ENCODE measurements at regions not wholly inside any gene's neighbourhood (a gene's known extent, or its start where the extent isn't known, plus 50 kb on each side); places are given as distances from the start of the nearest gene placed in this dataset.

- DNase-seq (ENCODE audit: low spot score), result no peak
Measured at GRCh38 chr1:4418021-4418420, 236.4 kb upstream of the AJAP1 start.

- DNase-seq (ENCODE audit: low spot score), result no peak
Measured at GRCh38 chr1:4421986-4422385, 232.4 kb upstream of the AJAP1 start.

DNA sequence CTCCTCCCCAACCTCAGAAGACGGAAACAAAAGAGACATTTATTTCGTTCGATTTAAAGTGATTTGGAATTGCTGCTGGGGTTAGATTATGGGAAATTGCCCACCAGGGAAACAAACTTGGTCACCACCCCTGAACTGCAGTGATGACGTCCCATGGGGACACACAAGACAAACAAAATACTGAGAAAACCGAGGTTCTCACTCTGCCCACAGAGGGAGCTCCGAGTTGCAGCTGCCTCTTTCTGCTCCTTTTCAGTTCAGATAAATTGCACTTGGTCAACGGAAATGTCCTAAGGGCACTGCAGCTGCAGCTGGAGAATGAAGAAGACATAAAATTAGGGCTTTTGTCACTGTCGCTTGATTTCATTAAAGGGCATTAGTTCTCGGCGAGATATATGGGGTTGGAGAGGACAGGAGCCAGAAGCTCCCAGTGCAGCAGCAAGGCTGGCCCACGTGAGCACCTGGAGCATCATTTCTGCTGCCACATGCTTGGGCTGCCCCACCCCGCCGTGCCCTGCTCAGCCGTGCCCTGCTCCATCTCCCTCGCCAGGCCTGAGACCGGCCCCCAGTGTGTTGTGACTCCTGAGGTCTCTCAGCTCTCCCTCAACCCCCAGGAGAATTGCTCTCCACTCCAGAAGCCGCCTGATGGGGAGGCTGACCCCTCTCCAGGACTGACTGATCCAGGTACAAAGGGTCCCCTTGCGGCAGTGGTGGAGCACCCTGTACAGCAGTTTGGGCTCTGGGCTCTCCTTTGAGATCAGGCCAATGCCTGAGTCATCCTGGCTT, 231.7 kb upstream of the AJAP1 start:
- peak; percentile 72 for DNase-seq (ENCODE audit: low spot score)

GRCh38 chr1:4424254-4424653, 230.2 kb upstream of the AJAP1 start:
- DNase-seq (ENCODE audit: low spot score), result peak; percentile 75

- peak; percentile 57 for DNase-seq (ENCODE audit: low spot score)
Measured at GRCh38 chr1:4424766-4425165, 229.6 kb upstream of the AJAP1 start.

DNA sequence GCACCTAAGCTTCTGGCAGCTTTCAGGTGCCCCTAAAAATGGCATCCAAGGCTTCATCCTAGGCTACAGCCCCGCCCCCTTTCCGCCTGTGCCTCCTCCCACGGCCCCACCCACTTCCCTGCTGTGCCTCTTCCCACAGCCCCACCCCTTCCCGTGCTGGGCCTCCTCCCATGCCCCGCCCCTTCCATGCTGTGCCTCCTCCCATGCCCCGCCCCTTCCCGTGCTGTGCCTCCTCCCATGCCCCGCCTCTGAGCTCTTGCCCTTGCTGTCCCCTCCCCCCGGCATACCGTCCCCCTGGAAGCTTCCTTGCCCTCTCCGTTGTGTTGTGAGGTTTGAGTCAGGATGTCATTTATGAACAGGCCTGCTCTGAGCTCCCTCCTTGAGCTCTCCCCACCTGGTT, 228.5 kb upstream of the AJAP1 start:
- no peak for DNase-seq (ENCODE audit: low spot score)

- DNase-seq (ENCODE audit: low spot score), result no peak
Measured at GRCh38 chr1:4428711-4429110, 225.7 kb upstream of the AJAP1 start.

GRCh38 chr1:4430406-4431365, 223.7 kb upstream of the AJAP1 start:
- DNase-seq (ENCODE audit: low spot score), result no peak

GRCh38 chr1:4431491-4431890, 222.9 kb upstream of the AJAP1 start:
- DNase-seq (ENCODE audit: low spot score), result no peak

DNA sequence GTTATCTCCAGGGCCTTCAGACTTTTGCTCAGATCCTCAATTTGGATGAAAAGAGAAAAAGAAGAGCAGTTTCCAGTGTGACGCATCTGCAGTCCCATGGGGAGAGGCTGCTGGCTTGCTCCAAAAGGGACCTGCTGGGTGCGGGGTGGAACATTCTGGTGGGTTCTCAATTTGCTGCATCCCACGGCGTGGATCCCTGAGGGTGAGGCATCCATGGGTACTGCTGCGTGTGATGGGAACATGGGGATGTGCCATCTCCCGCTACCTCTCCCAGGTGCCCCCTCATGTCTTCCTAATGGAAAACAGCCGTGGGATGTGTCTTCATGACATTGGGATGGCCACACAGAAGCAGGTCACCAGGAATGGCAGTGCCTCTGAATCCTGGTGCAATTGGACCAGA, 221.3 kb upstream of the AJAP1 start:
- no peak for DNase-seq (ENCODE audit: low spot score)

- DNase-seq (ENCODE audit: low spot score), result no peak
Measured at GRCh38 chr1:4444086-4444485, 210.3 kb upstream of the AJAP1 start.

DNA sequence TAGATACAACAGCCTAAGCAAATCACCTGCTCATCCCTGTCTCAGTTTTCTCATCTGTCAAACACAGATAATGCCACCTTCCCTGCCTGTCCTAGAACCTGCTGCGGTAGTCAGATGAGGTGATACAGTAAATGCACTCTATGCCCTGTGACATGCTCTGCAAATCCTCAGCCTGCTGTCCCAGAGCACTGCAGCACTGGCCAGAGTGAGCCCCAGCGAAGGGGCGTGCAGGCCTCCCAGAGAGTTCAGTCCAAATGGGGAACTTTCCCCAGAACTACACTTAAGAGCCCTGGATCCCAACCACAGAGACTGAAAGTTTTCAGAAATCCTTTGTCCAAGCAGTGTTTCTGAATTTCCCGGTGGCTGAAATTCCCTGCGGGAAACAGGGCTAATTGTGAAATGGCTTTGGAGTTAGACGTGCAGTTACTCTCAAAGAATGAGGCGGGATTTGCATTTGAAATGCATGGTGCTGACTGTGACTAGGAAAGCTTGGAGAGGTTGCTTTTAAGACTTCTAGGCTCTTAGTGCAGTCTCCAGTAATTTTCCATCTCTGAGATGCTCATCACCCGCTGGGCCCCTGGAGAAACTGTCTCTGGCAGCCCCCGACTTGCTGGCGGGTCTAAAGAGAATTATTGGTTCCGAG, 206.5 kb upstream of the AJAP1 start:
- DNase-seq (ENCODE audit: low spot score), result no peak

DNA sequence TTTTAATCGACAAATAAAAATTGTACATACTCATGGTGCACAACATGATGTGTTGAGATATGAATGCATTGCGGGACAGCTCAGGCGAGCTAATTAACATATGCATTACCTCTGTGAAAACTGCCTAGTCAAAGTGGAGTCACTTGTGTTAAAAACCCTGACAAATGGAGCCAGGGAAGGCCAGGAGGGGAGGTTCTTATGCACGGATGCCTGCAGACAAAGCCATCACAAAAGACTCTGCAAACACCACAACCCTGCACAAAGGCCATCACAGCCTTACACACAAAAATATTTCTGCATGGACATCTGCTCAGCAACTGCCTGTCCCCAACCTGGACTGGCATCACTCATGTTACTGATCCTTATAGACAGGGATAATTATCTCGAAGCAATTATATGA, 204.4 kb upstream of the AJAP1 start:
- no peak for DNase-seq (ENCODE audit: low spot score)

DNA sequence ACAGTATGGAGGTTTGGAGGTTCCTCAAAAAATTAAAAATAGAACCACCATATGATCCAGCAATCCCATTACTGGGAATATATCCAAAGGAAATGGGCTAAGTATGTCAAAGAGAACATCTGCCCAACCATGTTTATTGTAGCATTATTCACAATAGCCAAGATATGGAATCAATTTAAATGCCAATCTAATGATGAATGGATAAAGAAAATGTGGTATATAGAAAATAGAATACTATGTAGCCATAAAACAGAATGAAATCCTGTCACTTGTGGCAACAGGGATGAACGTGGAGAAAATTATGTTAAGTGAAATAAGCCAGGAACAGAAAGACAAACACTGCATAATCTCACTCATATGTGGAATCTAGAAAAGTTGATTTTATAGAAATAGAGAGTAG, 201.7 kb upstream of the AJAP1 start:
- no peak for DNase-seq (ENCODE audit: low spot score)

DNA sequence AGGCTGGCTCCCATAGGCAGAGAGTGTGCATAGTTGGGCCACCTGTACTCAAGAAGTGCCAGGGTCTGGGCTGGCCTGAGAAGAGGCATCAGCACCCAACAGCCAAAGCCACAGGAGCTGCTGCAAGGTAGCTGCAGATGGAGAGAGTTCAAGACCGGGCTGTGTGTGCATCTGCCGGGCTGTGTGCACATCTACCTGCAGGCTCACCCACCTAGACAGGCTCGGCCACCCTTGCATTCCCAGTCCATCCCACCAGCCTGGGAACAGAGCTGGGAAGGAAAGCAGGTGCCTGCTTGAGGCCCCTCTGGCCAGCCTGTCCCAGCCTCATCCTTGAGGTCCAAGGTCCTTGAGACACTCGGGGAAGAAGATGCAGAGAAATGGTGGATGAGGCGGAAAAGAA, 194.4 kb upstream of the AJAP1 start:
- peak; percentile 76 for DNase-seq (ENCODE audit: low spot score)

GRCh38 chr1:4460651-4461050, 193.8 kb upstream of the AJAP1 start:
- peak; percentile 73 for DNase-seq (ENCODE audit: low spot score)

DNA sequence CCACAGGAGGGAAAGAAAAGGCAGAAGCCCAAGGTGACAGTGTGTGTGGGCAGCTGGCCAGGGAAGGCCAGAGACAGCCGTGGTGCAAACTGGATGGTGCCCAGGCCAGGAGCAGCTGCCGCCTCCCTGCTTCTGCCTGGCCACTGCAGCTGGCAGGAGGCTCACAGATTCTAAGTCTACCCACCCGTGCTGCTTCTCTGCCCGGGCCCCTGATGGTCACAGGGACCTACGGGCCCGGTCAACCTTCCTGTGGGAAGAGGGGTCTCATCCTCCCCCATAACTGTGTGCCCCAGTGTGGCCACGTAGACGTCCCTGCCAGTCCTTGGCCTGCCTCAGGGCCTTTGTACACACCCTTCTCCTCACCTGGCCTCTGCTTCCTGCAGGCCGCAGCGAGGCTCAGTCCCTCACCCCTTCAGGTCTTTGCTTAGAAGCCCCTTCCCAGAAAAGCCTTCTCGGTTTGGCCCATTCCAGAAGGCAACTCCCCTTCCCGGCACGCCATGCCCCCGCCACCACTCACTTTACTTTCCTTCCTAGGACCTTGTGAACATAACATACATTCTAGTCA, 192.6 kb upstream of the AJAP1 start:
- peak; percentile 60 for DNase-seq (ENCODE audit: low spot score)

DNA sequence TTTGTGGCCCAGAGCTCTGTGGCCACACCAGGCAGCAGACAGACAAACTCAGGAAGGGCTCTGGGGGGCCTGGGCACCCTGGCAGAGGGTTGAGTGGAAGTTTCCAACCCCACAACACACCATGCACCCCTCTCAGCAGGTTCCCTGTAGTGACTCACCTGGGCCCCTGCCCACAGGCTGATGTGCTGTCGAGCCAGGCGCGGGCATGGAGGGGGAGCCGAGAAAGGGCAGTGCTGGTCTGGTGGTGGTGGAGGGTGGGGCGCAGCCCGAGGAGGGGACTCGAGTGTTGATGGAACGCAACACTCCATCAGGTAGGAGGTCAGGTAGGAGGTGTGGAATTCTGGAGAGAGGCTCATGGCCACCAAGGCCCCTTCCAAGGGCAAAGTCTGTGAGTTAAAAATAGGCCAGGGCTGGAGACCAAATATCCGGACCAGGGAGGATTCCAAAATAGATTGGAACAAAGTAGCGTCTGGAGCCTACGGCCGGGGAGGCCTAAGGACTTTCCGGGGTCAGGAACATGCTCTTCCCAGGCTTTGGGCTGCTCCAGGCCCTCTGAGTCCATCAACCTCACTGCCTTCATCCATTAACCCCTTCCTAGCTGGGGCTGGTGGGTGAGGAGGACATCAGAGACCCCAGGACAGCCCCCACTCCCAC, 191.5 kb upstream of the AJAP1 start:
- DNase-seq (ENCODE audit: low spot score), result peak; percentile 83

DNA sequence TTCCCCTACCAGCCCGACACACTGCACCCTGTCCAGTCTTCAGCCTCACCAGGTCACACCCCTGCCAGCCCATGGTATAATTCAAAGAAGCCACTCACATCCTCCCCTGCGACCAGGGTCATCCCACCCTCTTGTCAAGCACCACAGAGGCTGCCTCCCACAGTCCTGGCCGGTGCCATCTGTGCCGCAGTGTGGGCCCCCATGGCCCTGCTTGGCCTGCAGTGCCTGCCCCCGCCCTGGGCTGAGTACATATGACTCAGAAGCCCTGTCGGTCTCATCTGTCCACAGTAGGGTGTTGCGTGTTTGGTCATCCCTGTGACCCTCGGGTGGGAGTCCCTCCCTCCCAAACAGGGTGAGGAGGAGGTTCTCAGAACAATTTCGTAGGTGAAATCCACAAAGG, 190.8 kb upstream of the AJAP1 start:
- peak; percentile 55 for DNase-seq (ENCODE audit: low spot score)

DNA sequence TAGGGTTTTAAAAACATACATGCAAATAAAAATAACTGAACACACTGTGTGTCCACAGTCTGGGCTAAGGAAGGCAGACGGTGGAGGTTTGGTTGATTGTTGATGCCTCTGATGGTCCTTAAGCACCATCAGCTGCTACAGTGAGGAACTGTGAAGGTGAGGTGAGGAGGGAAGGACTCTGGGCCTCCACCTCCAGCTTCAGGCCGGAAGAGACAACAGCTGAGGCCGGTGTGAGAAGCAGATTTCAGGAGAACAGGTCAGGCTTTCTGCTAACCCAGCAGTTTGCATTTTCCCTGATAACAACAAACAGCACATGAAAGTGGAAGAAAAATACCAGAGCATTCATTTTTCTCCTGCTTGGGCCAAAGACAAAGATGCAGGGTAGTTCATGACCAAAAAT, 189.9 kb upstream of the AJAP1 start:
- peak; percentile 4 for DNase-seq (ENCODE audit: low spot score)

GRCh38 chr1:4467241-4467640, 187.2 kb upstream of the AJAP1 start:
- DNase-seq (ENCODE audit: low spot score), result peak; percentile 88

Measured in mesenteric fat pad (tissue), 1 donor.